ENCODE measurements at regions not wholly inside any gene's neighbourhood (a gene's known extent, or its start where the extent isn't known, plus 50 kb on each side); places are given as distances from the start of the nearest gene placed in this dataset.
"Not testable (repeated sequence)": the region's sequence is repeated elsewhere in the genome, so short reads cannot be mapped to it uniquely, and the experiment has no call there.

- no peak overlapping the region for H3K4me3 ChIP-seq
- WGBS, 2 donors, result 65 to 80% methylated on average over 2 of the region's 2 CpGs
- H3K27me3 ChIP-seq, result no peaks in the 10 kb centered on the region
- H3K27ac ChIP-seq, result no peak overlapping the region
- no peaks in the 10 kb centered on the region for H3K9me3 ChIP-seq
- intact Hi-C loops (cut with DNase I), result no loop called here
- no peaks in the 10 kb centered on the region for H3K4me1 ChIP-seq
- DNase-seq, result no peak
- H3K36me3 ChIP-seq, result no peaks in the 10 kb centered on the region
- TF ChIP-seq POLR2A (IDR thresholded peaks at IDR 0.05), result no peak
- no peak for TF ChIP-seq CTCF (IDR thresholded peaks at IDR 0.05)
- TF ChIP-seq POLR2AphosphoS5 (IDR thresholded peaks at IDR 0.05), result no peak
- TF ChIP-seq EP300 (IDR thresholded peaks at IDR 0.05), result no peak
These were observed 1033.5 kb downstream of the HACE1 start for GRCh38 chr6:103826209-103826608.

- intact Hi-C loops (cut with DNase I), result no loop called here
- Histone ChIP-seq H3K4me3 (no peak overlapping the region), H3K27ac (no peak overlapping the region), H3K27me3 (no peaks in the 10 kb centered on the region), H3K9me3 (no peaks in the 10 kb centered on the region), H3K4me1 (no peaks in the 10 kb centered on the region), H3K36me3 (no peaks in the 10 kb centered on the region)
- no peak for DNase-seq
- 59 to 61% methylated on average over 3 of the region's 3 CpGs for WGBS, 2 donors
- TF ChIP-seq EP300 (IDR thresholded peaks at IDR 0.05), result no peak
- no peak for TF ChIP-seq CTCF (IDR thresholded peaks at IDR 0.05)
- TF ChIP-seq POLR2AphosphoS5 (IDR thresholded peaks at IDR 0.05), result no peak
- no peak for TF ChIP-seq POLR2A (IDR thresholded peaks at IDR 0.05)
These were observed 1039.6 kb downstream of the HACE1 start for GRCh38 chr6:103820148-103820547.

- H3K4me3 ChIP-seq, result no peak overlapping the region
- H3K4me1 ChIP-seq, result no peaks in the 10 kb centered on the region
- no peak for TF ChIP-seq CTCF (IDR thresholded peaks at IDR 0.05)
- TF ChIP-seq POLR2AphosphoS5 (IDR thresholded peaks at IDR 0.05), result no peak
- no peak for TF ChIP-seq POLR2A (IDR thresholded peaks at IDR 0.05)
- TF ChIP-seq EP300 (IDR thresholded peaks at IDR 0.05), result no peak
- intact Hi-C loops (cut with DNase I), result no loop called here
- no peaks in the 10 kb centered on the region for H3K36me3 ChIP-seq
- H3K27ac ChIP-seq, result no peak overlapping the region
- no peaks in the 10 kb centered on the region for H3K9me3 ChIP-seq
- WGBS, 2 donors, result 24 to 30% methylated on average over 3 of the region's 3 CpGs
- H3K27me3 ChIP-seq, result no peaks in the 10 kb centered on the region
- DNase-seq, result no peak
These were observed 1040.2 kb downstream of the HACE1 start for GRCh38 chr6:103819509-103819908.

- no peak for DNase-seq
- Histone ChIP-seq H3K36me3 (no peaks in the 10 kb centered on the region), H3K4me3 (no peak overlapping the region), H3K4me1 (no peaks in the 10 kb centered on the region), H3K27me3 (no peaks in the 10 kb centered on the region), H3K27ac (no peak overlapping the region), H3K9me3 (no peaks in the 10 kb centered on the region)
- no peak for TF ChIP-seq POLR2A (IDR thresholded peaks at IDR 0.05)
- no peak for TF ChIP-seq POLR2AphosphoS5 (IDR thresholded peaks at IDR 0.05)
- no peak for TF ChIP-seq CTCF (IDR thresholded peaks at IDR 0.05)
- TF ChIP-seq EP300 (IDR thresholded peaks at IDR 0.05), result no peak
- intact Hi-C loops (cut with DNase I), result no loop called here
These were observed 1046.7 kb downstream of the HACE1 start for GRCh38 chr6:103812970-103813369.

- H3K9me3 ChIP-seq; H3K27me3 ChIP-seq; intact Hi-C loops (cut with DNase I); H3K4me1 ChIP-seq; H3K27ac ChIP-seq; H3K36me3 ChIP-seq; H3K4me3 ChIP-seq; DNase-seq: not testable (repeated sequence)
- WGBS, 2 donors, result 80 to 87% methylated on average over 11 of the region's 11 CpGs
These were observed 1057.7 kb downstream of the HACE1 start for GRCh38 chr6:103801901-103802479.
